KMS-11 (cell line): ENCODE measurements at regions not wholly inside any gene's neighbourhood (a gene's known extent, or its start where the extent isn't known, plus 50 kb on each side); places are given as distances from the start of the nearest gene placed in this dataset.

Source experiments
- H2AFZ ChIP-seq: fragments of 200-600 bp; sonication (generic); 2 replicates; pipeline ENCODE4 v1.6.1; 2016; ENCODE audit warnings: antibody characterized with exemption, mixed run types, low read depth
- H3K27ac ChIP-seq: fragments of 200-600 bp; sonication (generic); 2 replicates; pipeline ENCODE4 v1.6.1; 2016; ENCODE audit warnings: mild to moderate bottlenecking, mixed run types
- H3K27me3 ChIP-seq: fragments of 200-600 bp; sonication (generic); 2 replicates; pipeline ENCODE4 v1.6.1; 2017; ENCODE audit warnings: mild to moderate bottlenecking, low read depth, mixed run types, moderate library complexity; ENCODE audit not compliant: insufficient read depth
- H3K36me3 ChIP-seq: fragments of 200-600 bp; sonication (generic); 2 replicates; pipeline ENCODE4 v1.6.1; 2017; ENCODE audit warnings: mild to moderate bottlenecking, mixed run types; ENCODE audit not compliant: insufficient read depth
- H3K4me1 ChIP-seq: fragments of 200-600 bp; sonication (generic); 2 replicates; pipeline ENCODE4 v1.6.1; 2016; ENCODE audit warnings: mild to moderate bottlenecking, low read depth, mixed run types; ENCODE audit not compliant: poor library complexity, severe bottlenecking
- H3K4me2 ChIP-seq: fragments of 200-600 bp; sonication (generic); 2 replicates; pipeline ENCODE4 v1.7.0; 2016; ENCODE audit warnings: mild to moderate bottlenecking, mixed run types
- H3K4me3 ChIP-seq: fragments of 200-600 bp; sonication (generic); IDR thresholded peaks from 2 replicates; pipeline ENCODE4 v1.6.1; 2017; ENCODE audit warnings: low read depth, low read length, mixed read lengths; ENCODE audit not compliant: insufficient read depth
- H3K79me2 ChIP-seq: fragments of 200-600 bp; sonication (generic); 2 replicates; pipeline ENCODE4 v1.6.1; 2016; ENCODE audit warnings: low read depth, mixed run types; ENCODE audit not compliant: insufficient read depth
- H3K9ac ChIP-seq: fragments of 200-600 bp; sonication (generic); 2 replicates; pipeline ENCODE4 v1.6.1; 2016; ENCODE audit warnings: mild to moderate bottlenecking, mixed run types
- H4K20me1 ChIP-seq: fragments of 200-600 bp; sonication (generic); 2 replicates; pipeline ENCODE4 v1.6.1; 2016; ENCODE audit warnings: mild to moderate bottlenecking, mixed run types; ENCODE audit not compliant: insufficient read depth
- TF ChIP-seq, protein P1 (sequence below): fragments of 200-600 bp; sonication (generic); conservative IDR thresholded peaks from 2 replicates; pipeline ENCODE4 v1.6.1; 2017; ENCODE audit warnings: low read depth, mild to moderate bottlenecking, antibody characterized with exemption, low read length, moderate library complexity, mixed read lengths

DNA sequence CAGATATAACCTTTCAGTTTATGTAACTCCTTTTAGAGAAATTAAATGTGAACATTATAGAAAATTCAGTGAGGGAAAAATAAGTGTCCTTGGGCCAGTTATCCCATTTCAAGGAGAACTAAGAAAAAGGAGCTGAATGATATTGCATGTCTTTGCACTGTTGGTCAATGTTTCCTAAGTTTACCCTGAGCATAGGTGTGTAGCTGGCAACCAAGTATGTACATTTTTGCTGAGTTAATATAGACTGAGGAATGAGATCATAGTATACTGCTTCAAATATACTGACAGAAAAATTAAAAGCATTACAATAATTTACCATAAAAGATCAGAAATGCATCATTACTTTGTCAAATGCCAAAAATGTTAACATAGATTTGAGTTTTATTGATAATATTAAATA lies 2128.7 kb upstream of the C9orf72 start:
- TF ChIP-seq, protein P1, sequence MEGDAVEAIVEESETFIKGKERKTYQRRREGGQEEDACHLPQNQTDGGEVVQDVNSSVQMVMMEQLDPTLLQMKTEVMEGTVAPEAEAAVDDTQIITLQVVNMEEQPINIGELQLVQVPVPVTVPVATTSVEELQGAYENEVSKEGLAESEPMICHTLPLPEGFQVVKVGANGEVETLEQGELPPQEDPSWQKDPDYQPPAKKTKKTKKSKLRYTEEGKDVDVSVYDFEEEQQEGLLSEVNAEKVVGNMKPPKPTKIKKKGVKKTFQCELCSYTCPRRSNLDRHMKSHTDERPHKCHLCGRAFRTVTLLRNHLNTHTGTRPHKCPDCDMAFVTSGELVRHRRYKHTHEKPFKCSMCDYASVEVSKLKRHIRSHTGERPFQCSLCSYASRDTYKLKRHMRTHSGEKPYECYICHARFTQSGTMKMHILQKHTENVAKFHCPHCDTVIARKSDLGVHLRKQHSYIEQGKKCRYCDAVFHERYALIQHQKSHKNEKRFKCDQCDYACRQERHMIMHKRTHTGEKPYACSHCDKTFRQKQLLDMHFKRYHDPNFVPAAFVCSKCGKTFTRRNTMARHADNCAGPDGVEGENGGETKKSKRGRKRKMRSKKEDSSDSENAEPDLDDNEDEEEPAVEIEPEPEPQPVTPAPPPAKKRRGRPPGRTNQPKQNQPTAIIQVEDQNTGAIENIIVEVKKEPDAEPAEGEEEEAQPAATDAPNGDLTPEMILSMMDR: no peak
- Histone ChIP-seq H3K27me3 (no peaks in the 10 kb centered on the region), H3K4me3 (no peak overlapping the region), H3K36me3 (no peaks in the 10 kb centered on the region), H3K27ac (no peak overlapping the region), H2AFZ (no peak overlapping the region), H3K4me2 (no peak overlapping the region), H3K79me2 (no peaks in the 10 kb centered on the region), H3K9ac (no peak overlapping the region), H4K20me1 (no peaks in the 10 kb centered on the region), H3K4me1 (no peaks in the 10 kb centered on the region)

DNA sequence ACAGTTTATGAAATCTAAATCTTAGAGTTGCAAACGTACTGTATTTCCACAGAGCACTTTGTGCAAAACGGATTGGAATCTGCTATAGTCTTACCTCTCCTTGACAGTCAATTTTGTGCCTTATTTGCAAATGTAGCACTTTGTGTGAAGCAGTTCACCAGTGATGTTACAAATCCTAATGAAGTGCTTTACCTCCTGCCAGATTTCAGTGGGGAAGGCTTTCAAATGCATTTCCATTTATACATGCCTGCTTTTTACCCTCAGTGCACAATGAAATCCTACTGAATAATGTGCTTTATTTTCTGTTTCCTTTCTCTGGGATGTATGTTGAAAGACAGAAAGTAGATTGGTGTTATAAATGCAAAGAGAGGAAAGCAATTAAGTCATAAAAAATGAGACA lies 2141.6 kb upstream of the C9orf72 start:
- no peak overlapping the region for H3K27ac ChIP-seq
- TF ChIP-seq, protein P1: no peak
- no peaks in the 10 kb centered on the region for H4K20me1 ChIP-seq
- H3K79me2 ChIP-seq: no peaks in the 10 kb centered on the region
- H3K4me1 ChIP-seq: no peaks in the 10 kb centered on the region
- no peaks in the 10 kb centered on the region for H3K27me3 ChIP-seq
- H3K36me3 ChIP-seq: no peaks in the 10 kb centered on the region
- no peak overlapping the region for H3K9ac ChIP-seq
- H3K4me2 ChIP-seq: no peak overlapping the region
- no peak overlapping the region for H2AFZ ChIP-seq
- no peak overlapping the region for H3K4me3 ChIP-seq

DNA sequence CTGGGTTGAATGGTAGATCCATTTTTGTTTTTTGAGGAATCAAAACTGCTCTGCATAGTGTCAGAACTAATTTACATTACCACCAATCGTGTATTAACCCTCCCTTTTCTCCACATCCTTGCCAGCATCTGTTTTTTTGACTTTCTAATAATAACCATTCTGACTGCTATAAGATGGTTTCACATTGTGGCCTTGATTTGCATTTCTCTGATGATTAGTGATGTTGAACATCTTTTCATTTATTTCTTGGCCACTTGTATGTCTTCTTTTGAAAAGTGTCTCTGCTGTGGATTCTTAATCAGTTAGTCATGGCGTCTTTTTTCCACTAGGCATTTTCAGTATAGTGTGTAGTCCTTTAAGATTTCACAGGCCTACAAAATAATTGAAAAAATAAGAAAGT lies 2144.3 kb upstream of the C9orf72 start:
- Histone ChIP-seq H4K20me1 (no peaks in the 10 kb centered on the region), H3K4me2 (no peak overlapping the region), H3K4me1 (no peaks in the 10 kb centered on the region), H2AFZ (no peak overlapping the region), H3K27ac (no peak overlapping the region), H3K79me2 (no peaks in the 10 kb centered on the region), H3K36me3 (no peaks in the 10 kb centered on the region), H3K9ac (no peak overlapping the region), H3K4me3 (no peak overlapping the region), H3K27me3 (no peaks in the 10 kb centered on the region)
- TF ChIP-seq, protein P1: no peak

DNA sequence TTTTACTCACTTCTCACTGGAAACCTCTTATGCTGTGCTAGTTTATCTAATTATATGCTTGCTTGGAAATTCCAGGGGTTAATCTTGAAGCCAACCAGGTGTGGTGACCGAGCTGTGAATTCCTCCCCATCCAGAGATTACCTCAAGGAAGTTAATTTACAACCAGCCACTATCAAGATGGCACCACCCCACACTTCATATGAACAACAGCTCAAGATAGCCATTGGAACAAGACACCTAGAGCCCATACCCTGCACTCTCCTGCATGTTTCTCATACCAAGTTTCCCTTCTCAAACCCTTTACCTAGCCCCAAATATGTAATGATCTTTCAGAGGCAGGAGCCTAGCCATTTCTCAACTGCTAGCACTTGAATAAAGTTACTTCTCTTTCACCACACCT lies 2156.9 kb upstream of the C9orf72 start:
- Histone ChIP-seq H3K79me2 (no peaks in the 10 kb centered on the region), H3K9ac (no peak overlapping the region), H2AFZ (no peak overlapping the region), H3K27me3 (no peaks in the 10 kb centered on the region), H3K4me2 (no peak overlapping the region), H3K4me1 (no peaks in the 10 kb centered on the region), H3K4me3 (no peak overlapping the region), H4K20me1 (no peaks in the 10 kb centered on the region), H3K36me3 (no peaks in the 10 kb centered on the region), H3K27ac (no peak overlapping the region)
- TF ChIP-seq, protein P1: no peak

DNA sequence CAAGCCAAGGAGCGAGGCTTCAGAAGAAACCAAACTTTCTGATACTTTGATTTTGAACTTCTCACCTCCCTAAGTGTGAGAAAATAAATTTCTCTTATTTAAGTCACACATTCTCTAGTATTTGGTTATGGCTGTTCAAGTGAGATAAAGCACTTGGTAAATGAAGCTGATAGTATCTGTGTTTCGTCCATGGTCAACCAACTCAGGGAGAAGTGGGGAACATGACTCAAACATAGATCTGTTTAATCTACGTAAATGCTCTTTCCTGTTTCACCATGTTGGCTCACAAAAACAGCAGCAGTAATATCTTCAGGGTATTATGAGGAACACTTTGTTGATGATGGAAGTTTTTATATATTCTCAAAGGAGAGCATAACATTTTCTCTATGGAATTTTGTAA lies 2167.2 kb upstream of the C9orf72 start:
- H2AFZ ChIP-seq: no peak overlapping the region
- H3K9ac ChIP-seq: no peak overlapping the region
- no peaks in the 10 kb centered on the region for H4K20me1 ChIP-seq
- no peak overlapping the region for H3K4me2 ChIP-seq
- TF ChIP-seq, protein P1: no peak
- H3K27me3 ChIP-seq: no peaks in the 10 kb centered on the region
- no peaks in the 10 kb centered on the region for H3K4me1 ChIP-seq
- H3K27ac ChIP-seq: no peak overlapping the region
- no peaks in the 10 kb centered on the region for H3K79me2 ChIP-seq
- H3K36me3 ChIP-seq: no peaks in the 10 kb centered on the region
- no peak overlapping the region for H3K4me3 ChIP-seq
